ENCODE measurements at regions not wholly inside any gene's neighbourhood (a gene's known extent, or its start where the extent isn't known, plus 50 kb on each side); places are given as distances from the start of the nearest gene placed in this dataset.

GRCh38 chr12:46915836-46916235, 90.0 kb upstream of the SLC38A4 start:
- TF ChIP-seq POLR2A (IDR thresholded peaks at IDR 0.05; ENCODE audit: low read depth, low read length) (no peak), TAF1 (IDR thresholded peaks at IDR 0.05; ENCODE audit: low read depth, low read length) (no peak), POLR2AphosphoS5 (IDR thresholded peaks at IDR 0.05; ENCODE audit: low read depth, low read length) (no peak)

Measured in GM12891 (cell line).